RWPE1 (cell line): ENCODE measurements at regions not wholly inside any gene's neighbourhood (a gene's known extent, or its start where the extent isn't known, plus 50 kb on each side); places are given as distances from the start of the nearest gene placed in this dataset.

Experiments
- CTCF ChIA-PET: fragments of 350-600 bp; sonication (Branson Sonifier 250); formaldehyde crosslinking; extraction: SDS; loops from one replicate; lab custom pipeline; 2021; lab: Yijun Ruan, JAX
- POLR2A ChIA-PET: fragments of 400-600 bp; formaldehyde crosslinking; extraction: SDS; loops from one replicate; lab custom pipeline; 2020; ENCODE audit warnings: antibody characterized with exemption; ENCODE audit not compliant: low non-redundant PET; lab: Yijun Ruan, JAX
- DNase-seq: peaks from one replicate; pipeline ENCODE4 v3.0.0; 2012; ENCODE audit warnings: low spot score
- H3K27ac ChIP-seq: fragments of 450-650 bp; 2 replicates; pipeline ENCODE4 v1.5.1; 2017
- CTCF ChIP-seq: fragments of 450-650 bp; conservative IDR thresholded peaks from 2 replicates; pipeline ENCODE4 v1.5.1; 2017; ENCODE audit warnings: low read depth, mild to moderate bottlenecking

- POLR2A ChIA-PET, result no interaction called here
- CTCF ChIA-PET, result no interaction called here
- no peak for TF ChIP-seq CTCF
These were observed 58.0 kb upstream of the VWC2 start for GRCh38 chr7:49715486-49715885.

GRCh38 chr7:49717547-49717946 is 55.9 kb upstream of the VWC2 start:
- no peak for TF ChIP-seq CTCF
- no peak overlapping the region for H3K27ac ChIP-seq
- DNase-seq, result no peak
- ChIA-PET POLR2A (no interaction called here), CTCF (no interaction called here)

More at GRCh38 chr7:49715486-49715885, 58.0 kb upstream of the VWC2 start:
- DNase-seq, result no peak
- H3K27ac ChIP-seq, result no peak overlapping the region

GRCh38 chr7:49718760-49719159 is 54.7 kb upstream of the VWC2 start:
- no peak for TF ChIP-seq CTCF
- CTCF ChIA-PET, result interaction anchor here (0.7 kb wide), 1 partner anchor 56 kb away, joined by 5 read pairs; no protein-coding TSS in a partner anchor

GRCh38 chr7:49721441-49721840 is 52.0 kb upstream of the VWC2 start:
- ChIA-PET POLR2A (no interaction called here), CTCF (interaction anchor here (0.7 kb wide), 1 partner anchor 411 kb away, joined by 3 read pairs; no protein-coding TSS in a partner anchor)
- DNase-seq, result no peak
- no peak overlapping the region for H3K27ac ChIP-seq
- TF ChIP-seq CTCF, result no peak

More at GRCh38 chr7:49718760-49719159, 54.7 kb upstream of the VWC2 start:
- no peak for DNase-seq
- POLR2A ChIA-PET, result no interaction called here
- no peak overlapping the region for H3K27ac ChIP-seq
